ENCODE measurements at regions not wholly inside any gene's neighbourhood (a gene's known extent, or its start where the extent isn't known, plus 50 kb on each side); places are given as distances from the start of the nearest gene placed in this dataset.

DNA sequence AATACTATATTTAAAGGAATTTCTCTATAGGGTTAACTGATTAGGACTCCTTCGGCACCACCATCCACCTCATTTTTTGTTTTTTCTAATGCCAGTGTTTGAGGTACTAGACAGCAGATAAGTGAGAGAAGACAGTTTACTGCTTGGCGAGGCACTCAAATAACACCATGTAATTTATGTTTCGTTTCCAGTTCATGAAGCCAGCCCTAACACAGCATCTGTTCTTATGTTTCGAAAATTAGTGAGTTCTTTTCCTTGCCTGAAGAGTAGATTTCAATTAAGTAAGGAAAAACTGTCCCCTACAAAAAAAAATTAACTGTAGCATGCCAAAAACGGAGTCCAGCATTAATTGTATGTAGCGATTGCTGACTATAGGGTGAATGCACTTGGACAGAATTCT lies 409.1 kb downstream of the TBC1D4 start:
- H3K36me3 ChIP-seq (ENCODE audit: control insufficient read depth in 2 of 4, insufficient read depth in 4 of 4, low read length in 3 of 4): no peaks in the 10 kb centered on the region
- H4K5ac ChIP-seq (ENCODE audit: insufficient read length, low read depth, low read length): no peak overlapping the region
- no peak overlapping the region for H2BK20ac ChIP-seq (ENCODE audit: low read length)
- no peak overlapping the region for H3K9ac ChIP-seq (replicated peaks in 1 of 4; ENCODE audit: extremely low read depth in 1 of 4, low read depth in 3 of 4, low read length in 3 of 4)
- no peak overlapping the region for H4K8ac ChIP-seq (ENCODE audit: extremely low read depth, insufficient read depth, low read length)
- no peak for TF ChIP-seq CREB1 (IDR thresholded peaks at IDR 0.05)
- no peak for TF ChIP-seq SRF (IDR thresholded peaks at IDR 0.05; ENCODE audit: low read depth, low read length)
- TF ChIP-seq PHF8 (conservative IDR thresholded peaks at IDR 0.05; ENCODE audit: low read depth, low read length): no peak
- TF ChIP-seq, protein P1, sequence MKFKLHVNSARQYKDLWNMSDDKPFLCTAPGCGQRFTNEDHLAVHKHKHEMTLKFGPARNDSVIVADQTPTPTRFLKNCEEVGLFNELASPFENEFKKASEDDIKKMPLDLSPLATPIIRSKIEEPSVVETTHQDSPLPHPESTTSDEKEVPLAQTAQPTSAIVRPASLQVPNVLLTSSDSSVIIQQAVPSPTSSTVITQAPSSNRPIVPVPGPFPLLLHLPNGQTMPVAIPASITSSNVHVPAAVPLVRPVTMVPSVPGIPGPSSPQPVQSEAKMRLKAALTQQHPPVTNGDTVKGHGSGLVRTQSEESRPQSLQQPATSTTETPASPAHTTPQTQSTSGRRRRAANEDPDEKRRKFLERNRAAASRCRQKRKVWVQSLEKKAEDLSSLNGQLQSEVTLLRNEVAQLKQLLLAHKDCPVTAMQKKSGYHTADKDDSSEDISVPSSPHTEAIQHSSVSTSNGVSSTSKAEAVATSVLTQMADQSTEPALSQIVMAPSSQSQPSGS (IDR thresholded peaks at IDR 0.05; ENCODE audit: low read length): no peak
- TF ChIP-seq TAF7 (optimal IDR thresholded peaks at IDR 0.05; ENCODE audit: borderline replicate concordance, low read depth, low read length): no peak
- TF ChIP-seq POLR2AphosphoS5 (IDR thresholded peaks at IDR 0.05; ENCODE audit: low read depth, low read length): no peak
- TF ChIP-seq KDM1A (IDR thresholded peaks at IDR 0.05; ENCODE audit: borderline replicate concordance, low read length): no peak
- TF ChIP-seq EP300 (IDR thresholded peaks at IDR 0.05; ENCODE audit: borderline replicate concordance in 1 of 2, low read depth in 2 of 2, low read length in 2 of 2): no peak
- ChIA-PET CTCF (ENCODE audit: partially characterized antibody) (interaction anchor here (1.4 kb wide), 1 partner anchor 147 kb away, joined by 3 read pairs; no protein-coding TSS in a partner anchor), POLR2A (ENCODE audit: partially characterized antibody) (no interaction called here)
- H3K27me3 ChIP-seq (replicated peaks in 1 of 4; ENCODE audit: control insufficient read depth in 3 of 4, extremely low read depth in 1 of 4, insufficient read depth in 3 of 4, low read length in 3 of 4): no peaks in the 10 kb centered on the region
- DNase-seq (ENCODE audit: low read depth in 1 of 2, low spot score in 2 of 2) (no peak), FAIRE-seq (no peak)
- H2BK15ac ChIP-seq (ENCODE audit: low read length): no peak overlapping the region
- WGBS, 2 experiments (ENCODE audit: extremely low coverage in 1 of 2, insufficient coverage in 1 of 2, insufficient read length in 1 of 2, insufficient replicate concordance in 2 of 2, low coverage in 1 of 2, low lambda C conversion rate in 2 of 2, missing lambda C conversion rate in 1 of 2): 83% methylated on average over 6 of the region's 6 CpGs; no CpG with 5 or more reads in 1 of the 2 experiments
- H3K23ac ChIP-seq (ENCODE audit: insufficient read length): no peak overlapping the region
- no peaks in the 10 kb centered on the region for H3K79me2 ChIP-seq (ENCODE audit: control insufficient read depth in 1 of 2, insufficient read depth in 2 of 2, low read length in 2 of 2)
- H3K27ac ChIP-seq (ENCODE audit: low read depth, low read length): no peak overlapping the region
- no peaks in the 10 kb centered on the region for H3K9me3 ChIP-seq (ENCODE audit: insufficient read depth in 2 of 2, low read depth in 1 of 2, low read length in 1 of 2)
- H3K4ac ChIP-seq (replicated peaks; ENCODE audit: insufficient read length, low read depth, low read length): no peak overlapping the region
- H3K23me2 ChIP-seq (ENCODE audit: low read depth, low read length): no peaks in the 10 kb centered on the region
- H4K20me1 ChIP-seq (replicated peaks in 1 of 2; ENCODE audit: control insufficient read depth in 1 of 2, insufficient read depth in 2 of 2, low read length in 2 of 2): no peaks in the 10 kb centered on the region
- H3K79me1 ChIP-seq (ENCODE audit: low read depth, low read length): no peaks in the 10 kb centered on the region
- no peak overlapping the region for H2BK12ac ChIP-seq (ENCODE audit: low read depth, low read length)
- no peaks in the 10 kb centered on the region for H3K4me1 ChIP-seq (replicated peaks in 1 of 4; ENCODE audit: control insufficient read depth in 3 of 4, insufficient read depth in 4 of 4, low read length in 3 of 4)
- H3K4me2 ChIP-seq (ENCODE audit: insufficient read depth in 1 of 2, low read depth in 2 of 2, low read length in 2 of 2): no peak overlapping the region
- no peak overlapping the region for H3K56ac ChIP-seq (replicated peaks; ENCODE audit: insufficient read length, low read depth, low read length)
- H2AFZ ChIP-seq (ENCODE audit: low read length): no peak overlapping the region
- no peak overlapping the region for H3K14ac ChIP-seq (ENCODE audit: insufficient read length)
- no peak overlapping the region for H3K4me3 ChIP-seq (ENCODE audit: extremely low read depth in 1 of 4, insufficient read depth in 2 of 4, low read depth in 3 of 4, low read length in 4 of 4)
- no peak overlapping the region for H4K91ac ChIP-seq (replicated peaks; ENCODE audit: insufficient read length, low read length)
- no peak overlapping the region for H3K18ac ChIP-seq (ENCODE audit: extremely low read depth, low read length)
- no peak overlapping the region for H2AK5ac ChIP-seq (ENCODE audit: low read depth, low read length)
- H2BK5ac ChIP-seq (ENCODE audit: low read depth, low read length): no peak overlapping the region
- no peak overlapping the region for H2BK120ac ChIP-seq (replicated peaks; ENCODE audit: low read depth, low read length)
